ENCODE measurements at regions not wholly inside any gene's neighbourhood (a gene's known extent, or its start where the extent isn't known, plus 50 kb on each side); places are given as distances from the start of the nearest gene placed in this dataset.
A peak's percentile ranks its signal among the peaks of the same experiment; 100 is the strongest.

DNA sequence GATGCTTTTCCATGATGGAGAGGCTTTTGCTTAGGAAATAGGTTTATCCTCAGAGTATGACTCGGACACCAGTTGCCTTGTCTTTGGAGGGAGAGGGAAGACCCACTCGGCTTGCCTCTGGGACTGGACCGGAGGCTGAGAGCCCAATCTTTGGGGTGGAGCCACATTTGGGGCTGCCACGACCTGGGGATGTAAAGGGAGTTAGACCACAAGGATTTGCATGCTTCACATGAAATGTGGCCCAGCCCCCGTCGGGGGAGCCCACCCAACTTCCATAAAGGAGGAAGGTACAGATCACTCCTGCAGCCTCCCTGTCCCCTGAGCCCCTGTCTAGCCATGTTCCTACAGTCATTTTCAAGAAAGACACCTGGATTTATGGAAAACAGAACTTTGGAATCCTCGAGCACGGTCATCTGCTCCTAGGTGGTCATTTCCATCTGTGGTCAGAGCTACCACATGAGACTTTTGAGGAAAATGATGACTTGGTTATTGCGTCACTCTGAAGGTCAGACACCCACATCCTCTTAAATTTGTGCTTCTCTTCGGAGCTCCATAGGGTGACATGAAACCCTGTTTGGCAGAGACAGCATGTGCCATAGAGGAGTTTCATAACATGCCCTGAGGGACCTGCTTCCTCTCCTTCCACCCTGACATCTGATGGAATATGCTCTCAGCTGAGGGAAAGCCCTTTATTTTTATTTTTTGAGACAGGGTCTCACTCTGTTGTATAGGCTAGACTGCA, 99.4 kb upstream of the SLC45A1 start:
- H3K4me3 Mint-ChIP-seq, result no peak overlapping the region
- no peaks in the 10 kb centered on the region for H3K36me3 Mint-ChIP-seq (ENCODE audit: low read depth)
- peaks cover 31% of the 10 kb centered on the region for H3K27me3 Mint-ChIP-seq
- intact Hi-C loops (cut with micrococcal nuclease), result no loop called here
- peak overlapping the region; percentile 69 for H3K27ac Mint-ChIP-seq
- no peaks in the 10 kb centered on the region for H3K9me3 Mint-ChIP-seq
- peaks cover 43% of the 10 kb centered on the region for H3K4me1 Mint-ChIP-seq (ENCODE audit: low read depth)

GRCh38 chr1:8217809-8218208, 100.1 kb upstream of the SLC45A1 start:
- Mint-ChIP-seq H3K27me3 (peaks cover 39% of the 10 kb centered on the region), H3K4me3 (peak overlapping the region; percentile 62), H3K9me3 (no peaks in the 10 kb centered on the region), H3K36me3 (ENCODE audit: low read depth) (no peaks in the 10 kb centered on the region), H3K4me1 (ENCODE audit: low read depth) (peaks cover 44% of the 10 kb centered on the region), H3K27ac (peak overlapping the region; percentile 69)
- intact Hi-C loops (cut with micrococcal nuclease), result no loop called here

- no peaks in the 10 kb centered on the region for H3K9me3 Mint-ChIP-seq
- H3K4me3 Mint-ChIP-seq, result peak overlapping the region; percentile 62
- peaks cover 44% of the 10 kb centered on the region for H3K27me3 Mint-ChIP-seq
- H3K36me3 Mint-ChIP-seq (ENCODE audit: low read depth), result no peaks in the 10 kb centered on the region
- H3K27ac Mint-ChIP-seq, result peak overlapping the region; percentile 69
- intact Hi-C loops (cut with micrococcal nuclease), result no loop called here
- H3K4me1 Mint-ChIP-seq (ENCODE audit: low read depth), result peaks cover 50% of the 10 kb centered on the region
Measured at GRCh38 chr1:8217011-8217711, 100.8 kb upstream of the SLC45A1 start.

- Mint-ChIP-seq H3K9me3 (no peaks in the 10 kb centered on the region), H3K27ac (peak overlapping the region; percentile 24), H3K4me1 (ENCODE audit: low read depth) (peaks cover 62% of the 10 kb centered on the region), H3K4me3 (no peak overlapping the region), H3K27me3 (peaks cover 43% of the 10 kb centered on the region), H3K36me3 (ENCODE audit: low read depth) (no peaks in the 10 kb centered on the region)
- intact Hi-C loops (cut with micrococcal nuclease), result no loop called here
Measured at GRCh38 chr1:8216005-8216404, 101.9 kb upstream of the SLC45A1 start.

GRCh38 chr1:8214501-8215173, 103.3 kb upstream of the SLC45A1 start:
- Mint-ChIP-seq H3K4me3 (no peak overlapping the region), H3K36me3 (ENCODE audit: low read depth) (no peaks in the 10 kb centered on the region), H3K9me3 (no peaks in the 10 kb centered on the region), H3K27ac (no peak overlapping the region), H3K4me1 (ENCODE audit: low read depth) (peaks cover 70% of the 10 kb centered on the region), H3K27me3 (peaks cover 50% of the 10 kb centered on the region)
- intact Hi-C loops (cut with micrococcal nuclease), result loop anchor here (5.0 kb wide), 1 partner anchor 182 kb away; no protein-coding TSS in a partner anchor

- peaks cover 54% of the 10 kb centered on the region for H3K27me3 Mint-ChIP-seq
- intact Hi-C loops (cut with micrococcal nuclease), result loop anchor here (5.0 kb wide), 1 partner anchor 181 kb away; no protein-coding TSS in a partner anchor
- H3K4me3 Mint-ChIP-seq, result no peak overlapping the region
- H3K27ac Mint-ChIP-seq, result peak overlapping the region; percentile 17
- peaks cover 64% of the 10 kb centered on the region for H3K4me1 Mint-ChIP-seq (ENCODE audit: low read depth)
- no peaks in the 10 kb centered on the region for H3K36me3 Mint-ChIP-seq (ENCODE audit: low read depth)
- no peaks in the 10 kb centered on the region for H3K9me3 Mint-ChIP-seq
Measured at GRCh38 chr1:8213676-8214075, 104.2 kb upstream of the SLC45A1 start.

DNA sequence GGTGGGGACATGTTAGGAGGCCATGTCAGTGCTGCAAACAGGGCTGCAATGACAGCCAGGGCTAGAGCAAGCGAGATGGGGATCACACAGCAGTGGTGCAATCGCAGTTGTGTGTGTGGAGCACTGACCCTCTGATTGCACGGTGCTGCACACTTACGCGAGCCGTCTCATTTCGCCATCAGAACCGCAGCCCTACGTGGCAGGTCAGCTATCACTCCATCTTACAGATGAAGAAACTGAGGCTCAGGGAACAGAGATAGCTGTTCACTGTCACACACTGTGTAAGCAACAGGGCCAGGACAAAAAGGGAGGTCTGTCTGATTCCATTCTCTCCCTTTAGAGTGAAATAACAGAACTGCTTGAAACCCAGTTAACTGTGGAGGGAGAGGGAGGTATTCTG, 104.8 kb upstream of the SLC45A1 start:
- Mint-ChIP-seq H3K4me3 (no peak overlapping the region), H3K36me3 (ENCODE audit: low read depth) (no peaks in the 10 kb centered on the region), H3K9me3 (no peaks in the 10 kb centered on the region), H3K27me3 (peaks cover 52% of the 10 kb centered on the region), H3K27ac (peak overlapping the region; percentile 17), H3K4me1 (ENCODE audit: low read depth) (peaks cover 59% of the 10 kb centered on the region)
- intact Hi-C loops (cut with micrococcal nuclease), result loop anchor here (5.0 kb wide), 1 partner anchor 181 kb away; no protein-coding TSS in a partner anchor

DNA sequence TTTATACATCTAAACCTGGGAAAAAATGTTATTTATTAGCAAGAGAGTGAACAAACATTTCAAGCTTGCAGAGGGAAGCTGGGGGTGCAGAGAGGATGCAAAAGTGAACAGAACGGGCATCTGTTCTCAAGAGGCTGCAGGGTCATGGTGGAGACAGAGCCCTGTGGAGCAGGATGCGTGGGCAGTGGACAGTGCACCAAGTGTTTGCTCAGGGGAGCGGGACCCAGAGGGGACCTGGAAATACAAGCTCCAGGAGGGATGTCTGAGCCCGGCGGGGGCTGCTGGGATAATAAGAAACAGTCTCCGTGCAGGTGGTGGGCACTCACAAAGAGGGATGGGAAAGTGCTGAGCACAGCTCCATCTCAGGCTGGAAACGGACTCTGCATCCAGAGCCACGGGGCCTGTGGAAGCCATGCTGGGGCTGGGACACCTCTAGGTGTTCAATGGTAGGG, 105.3 kb upstream of the SLC45A1 start:
- Mint-ChIP-seq H3K9me3 (no peaks in the 10 kb centered on the region), H3K36me3 (ENCODE audit: low read depth) (no peaks in the 10 kb centered on the region), H3K4me3 (no peak overlapping the region), H3K27ac (peak overlapping the region; percentile 85), H3K4me1 (ENCODE audit: low read depth) (peaks cover 54% of the 10 kb centered on the region), H3K27me3 (peaks cover 48% of the 10 kb centered on the region)
- intact Hi-C loops (cut with micrococcal nuclease), result loop anchor here (5.0 kb wide), 1 partner anchor 180 kb away; no protein-coding TSS in a partner anchor

- H3K27ac Mint-ChIP-seq, result peak overlapping the region; percentile 85
- peaks cover 48% of the 10 kb centered on the region for H3K4me1 Mint-ChIP-seq (ENCODE audit: low read depth)
- no peaks in the 10 kb centered on the region for H3K9me3 Mint-ChIP-seq
- intact Hi-C loops (cut with micrococcal nuclease), result loop anchor here (5.0 kb wide), 1 partner anchor 180 kb away; no protein-coding TSS in a partner anchor
- peak overlapping the region; percentile 74 for H3K4me3 Mint-ChIP-seq
- no peaks in the 10 kb centered on the region for H3K36me3 Mint-ChIP-seq (ENCODE audit: low read depth)
- H3K27me3 Mint-ChIP-seq, result peaks cover 44% of the 10 kb centered on the region
Measured at GRCh38 chr1:8211883-8212579, 105.9 kb upstream of the SLC45A1 start.

DNA sequence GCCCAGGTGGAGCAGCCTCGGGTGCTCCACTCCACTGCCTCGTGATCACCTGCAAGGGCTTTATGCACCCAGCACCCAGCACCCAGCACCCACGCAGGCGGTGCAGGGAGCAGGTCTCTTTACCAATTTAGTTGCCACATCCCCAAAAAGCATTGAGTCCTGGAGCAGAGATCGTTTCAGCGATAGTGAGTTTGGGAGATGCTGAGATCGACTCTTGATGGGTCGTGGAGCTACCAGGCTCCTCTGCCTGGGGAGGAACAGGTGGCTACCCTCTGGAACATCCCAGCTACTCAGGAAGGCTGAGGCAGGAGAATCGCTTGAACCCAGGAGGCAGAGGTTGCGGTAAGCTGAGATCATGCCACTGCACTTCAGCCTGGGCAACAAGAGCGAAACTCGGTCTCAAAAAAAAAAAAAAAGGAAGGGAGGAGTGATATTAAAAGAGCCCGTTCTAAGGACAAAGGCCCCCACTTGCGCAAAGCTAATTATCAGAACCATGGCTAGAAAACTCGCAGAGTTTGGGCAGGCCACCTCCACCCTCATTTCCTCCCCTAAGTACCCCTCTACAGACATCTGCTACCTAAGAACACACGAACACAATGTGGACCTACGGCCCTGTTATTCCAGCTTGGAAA, 106.5 kb upstream of the SLC45A1 start:
- H3K4me3 Mint-ChIP-seq, result peak overlapping the region; percentile 74
- peaks cover 45% of the 10 kb centered on the region for H3K4me1 Mint-ChIP-seq (ENCODE audit: low read depth)
- H3K27me3 Mint-ChIP-seq, result peaks cover 37% of the 10 kb centered on the region
- intact Hi-C loops (cut with micrococcal nuclease), result loop anchor here (5.0 kb wide), 1 partner anchor 179 kb away; no protein-coding TSS in a partner anchor
- H3K36me3 Mint-ChIP-seq (ENCODE audit: low read depth), result no peaks in the 10 kb centered on the region
- peak overlapping the region; percentile 85 for H3K27ac Mint-ChIP-seq
- H3K9me3 Mint-ChIP-seq, result no peaks in the 10 kb centered on the region

DNA sequence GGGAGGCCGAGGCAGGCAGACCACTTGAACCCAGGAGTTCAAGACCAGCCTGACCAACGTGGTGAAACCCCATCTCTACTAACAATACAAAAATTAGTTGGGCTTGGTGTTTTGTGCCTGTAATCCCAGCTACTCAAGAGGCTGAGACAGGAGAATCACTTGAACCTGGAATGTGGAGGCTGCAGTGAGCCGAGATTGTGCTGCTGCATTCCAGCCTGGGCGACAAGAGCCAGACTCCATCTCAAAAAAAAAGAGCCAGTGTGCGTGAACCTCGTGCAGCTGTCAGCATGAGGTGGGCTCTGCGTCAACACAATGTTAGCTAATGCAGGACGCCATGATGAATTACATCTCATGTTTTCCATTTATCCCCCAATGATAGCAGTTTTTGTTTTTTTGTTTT, 110.7 kb upstream of the SLC45A1 start:
- H3K27me3 Mint-ChIP-seq, result peaks cover 11% of the 10 kb centered on the region
- H3K4me1 Mint-ChIP-seq (ENCODE audit: low read depth), result peaks cover 43% of the 10 kb centered on the region
- H3K9me3 Mint-ChIP-seq, result no peaks in the 10 kb centered on the region
- intact Hi-C loops (cut with micrococcal nuclease), result no loop called here
- H3K36me3 Mint-ChIP-seq (ENCODE audit: low read depth), result no peaks in the 10 kb centered on the region
- no peak overlapping the region for H3K4me3 Mint-ChIP-seq
- H3K27ac Mint-ChIP-seq, result no peak overlapping the region

GRCh38 chr1:8206391-8206790, 111.5 kb upstream of the SLC45A1 start:
- intact Hi-C loops (cut with micrococcal nuclease), result no loop called here
- peak overlapping the region; percentile 39 for H3K27ac Mint-ChIP-seq
- peaks cover 35% of the 10 kb centered on the region for H3K4me1 Mint-ChIP-seq (ENCODE audit: low read depth)
- H3K9me3 Mint-ChIP-seq, result no peaks in the 10 kb centered on the region
- H3K27me3 Mint-ChIP-seq, result peaks cover 11% of the 10 kb centered on the region
- H3K4me3 Mint-ChIP-seq, result no peak overlapping the region
- no peaks in the 10 kb centered on the region for H3K36me3 Mint-ChIP-seq (ENCODE audit: low read depth)

GRCh38 chr1:8205771-8206170, 112.1 kb upstream of the SLC45A1 start:
- Mint-ChIP-seq H3K9me3 (no peaks in the 10 kb centered on the region), H3K4me3 (no peak overlapping the region), H3K27me3 (peaks cover 8% of the 10 kb centered on the region), H3K4me1 (ENCODE audit: low read depth) (peaks cover 29% of the 10 kb centered on the region), H3K36me3 (ENCODE audit: low read depth) (no peaks in the 10 kb centered on the region), H3K27ac (peak overlapping the region; percentile 39)
- intact Hi-C loops (cut with micrococcal nuclease), result no loop called here

Measured in dendritic cell treated with granulocyte-macrophage colony-stimulating factor and Interleukin-4, amounts not matched to agents 40 ng/mL and 50 ng/mL, for 4 days (primary cell).